ENCODE measurements at regions not wholly inside any gene's neighbourhood (a gene's known extent, or its start where the extent isn't known, plus 50 kb on each side); places are given as distances from the start of the nearest gene placed in this dataset.

DNA sequence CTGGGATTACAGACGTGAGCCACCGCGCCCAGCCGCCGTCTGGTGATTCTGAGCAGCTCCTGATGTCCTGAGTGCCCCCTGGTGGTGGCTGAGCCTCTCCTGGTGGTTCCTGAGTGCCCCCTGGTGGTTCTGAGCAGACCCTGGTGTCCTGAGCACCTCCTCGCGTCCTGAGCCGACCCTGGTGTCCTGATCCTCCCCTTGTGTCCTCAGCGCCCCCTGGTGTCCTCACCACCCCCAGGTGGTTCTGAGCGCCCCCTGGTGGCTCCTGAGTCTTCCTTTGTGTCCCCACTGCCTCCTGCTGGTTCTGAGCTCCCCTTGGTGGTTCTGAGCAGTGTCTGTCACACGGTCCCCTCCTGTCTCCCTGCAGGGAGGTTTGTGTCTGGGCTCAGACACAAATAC, 1304.9 kb downstream of the TMEM121 start:
- TF ChIP-seq EZH2 (IDR thresholded peaks at IDR 0.05; ENCODE audit: insufficient read depth, poor library complexity, severe bottlenecking) (no peak), EZH2phosphoT487 (IDR thresholded peaks at IDR 0.05; ENCODE audit: insufficient read depth, low read depth) (no peak)
